ENCODE measurements at regions not wholly inside any gene's neighbourhood (a gene's known extent, or its start where the extent isn't known, plus 50 kb on each side); places are given as distances from the start of the nearest gene placed in this dataset.

DNA sequence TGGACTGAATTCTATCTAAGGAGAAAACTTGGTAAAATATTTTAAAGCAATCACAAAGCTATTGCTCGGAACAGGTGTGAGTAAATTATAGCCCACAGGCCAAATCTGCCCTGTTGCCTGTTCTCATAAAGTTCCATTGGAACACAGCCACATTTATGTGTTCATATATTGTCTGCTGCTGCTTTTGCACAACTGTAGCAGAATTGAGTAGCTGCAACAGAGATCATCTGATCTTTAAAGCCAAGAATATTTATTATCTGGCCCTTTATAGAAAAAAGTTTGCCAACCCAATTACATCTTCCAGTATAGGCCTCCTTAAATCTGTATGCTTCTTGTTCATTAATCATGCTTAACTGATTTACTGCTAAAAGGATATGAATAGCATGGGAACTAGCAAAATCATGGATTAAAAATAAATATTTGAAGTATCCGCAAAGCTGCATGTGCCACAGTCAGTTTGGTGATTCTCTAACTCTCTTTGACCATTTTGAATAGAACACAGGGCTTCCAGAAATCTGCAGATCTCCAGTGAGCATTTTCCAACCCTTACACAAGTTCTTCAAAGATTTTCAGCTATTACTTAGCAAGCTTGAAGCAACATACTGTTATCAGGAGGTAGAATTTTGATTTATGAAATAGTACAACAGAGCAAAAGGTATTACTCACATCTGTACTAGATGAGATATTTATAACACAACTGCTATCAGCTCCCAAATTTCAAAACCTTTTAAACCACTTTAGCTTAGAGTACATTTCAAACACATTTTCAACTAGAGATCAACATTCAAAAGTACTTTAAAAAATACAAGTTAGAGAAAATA, 312.6 kb upstream of the ID4 start:
- Mint-ChIP-seq H3K36me3 (ENCODE audit: low read depth) (no peaks in the 10 kb centered on the region), H3K27ac (no peak overlapping the region), H3K9me3 (peaks cover 8% of the 10 kb centered on the region), H3K4me3 (no peak overlapping the region), H3K27me3 (ENCODE audit: low read depth) (no peaks in the 10 kb centered on the region), H3K4me1 (ENCODE audit: low read depth) (no peaks in the 10 kb centered on the region)
- DNase-seq (ENCODE audit: low spot score), result no peak

DNA sequence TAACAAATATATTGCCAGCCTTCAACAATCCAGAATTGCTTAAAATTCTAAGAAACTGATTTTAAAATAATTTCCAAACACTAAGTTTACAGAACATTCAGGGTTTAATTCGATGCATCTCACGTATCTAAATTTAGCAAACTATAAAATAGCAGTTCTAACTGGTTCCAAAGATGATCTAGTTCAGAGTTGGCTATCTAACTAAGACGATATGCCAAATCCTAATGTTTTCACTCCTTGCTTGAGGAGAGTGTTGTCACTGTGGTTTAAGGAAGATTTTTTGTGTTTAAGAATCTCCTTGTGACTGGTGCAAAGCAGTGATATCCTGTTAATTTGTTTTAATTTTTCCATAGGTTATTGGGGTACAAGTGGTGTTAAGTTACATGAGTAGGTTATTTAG, 311.5 kb upstream of the ID4 start:
- Mint-ChIP-seq H3K4me3 (no peak overlapping the region), H3K36me3 (ENCODE audit: low read depth) (no peaks in the 10 kb centered on the region), H3K27me3 (ENCODE audit: low read depth) (no peaks in the 10 kb centered on the region), H3K4me1 (ENCODE audit: low read depth) (no peaks in the 10 kb centered on the region), H3K9me3 (peaks cover 8% of the 10 kb centered on the region), H3K27ac (no peak overlapping the region)
- DNase-seq (ENCODE audit: low spot score), result no peak

- H3K36me3 Mint-ChIP-seq (ENCODE audit: low read depth), result no peaks in the 10 kb centered on the region
- no peaks in the 10 kb centered on the region for H3K27me3 Mint-ChIP-seq (ENCODE audit: low read depth)
- DNase-seq (ENCODE audit: low spot score), result no peak
- peaks cover 11% of the 10 kb centered on the region for H3K9me3 Mint-ChIP-seq
- no peak overlapping the region for H3K27ac Mint-ChIP-seq
- H3K4me3 Mint-ChIP-seq, result no peak overlapping the region
- H3K4me1 Mint-ChIP-seq (ENCODE audit: low read depth), result no peaks in the 10 kb centered on the region
Measured at GRCh38 chr6:19530188-19530587, 307.0 kb upstream of the ID4 start.

DNA sequence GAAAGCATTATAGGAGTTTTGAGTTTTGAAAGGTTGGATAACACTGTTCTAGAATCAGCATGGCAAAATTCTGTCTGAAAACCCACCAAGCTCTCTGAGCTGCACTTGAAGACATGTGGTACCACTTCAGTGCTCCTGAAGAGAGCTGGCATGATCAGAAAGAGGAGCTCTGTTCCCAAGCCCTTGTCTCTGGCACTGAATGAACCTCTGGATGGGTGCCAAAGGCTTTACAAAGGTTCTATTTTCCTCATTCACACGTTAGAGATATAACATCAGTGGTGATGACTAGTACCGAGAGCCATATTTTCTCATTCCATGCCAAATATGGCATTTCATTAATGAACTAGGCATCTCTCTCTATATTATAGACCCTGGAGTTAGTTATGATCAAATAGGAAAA, 301.8 kb upstream of the ID4 start:
- Mint-ChIP-seq H3K27ac (no peak overlapping the region), H3K4me3 (no peak overlapping the region), H3K36me3 (ENCODE audit: low read depth) (no peaks in the 10 kb centered on the region), H3K27me3 (ENCODE audit: low read depth) (no peaks in the 10 kb centered on the region), H3K4me1 (ENCODE audit: low read depth) (no peaks in the 10 kb centered on the region), H3K9me3 (peaks cover 10% of the 10 kb centered on the region)
- DNase-seq (ENCODE audit: low spot score), result no peak

- Mint-ChIP-seq H3K9me3 (peaks cover 6% of the 10 kb centered on the region), H3K27me3 (ENCODE audit: low read depth) (no peaks in the 10 kb centered on the region), H3K36me3 (ENCODE audit: low read depth) (no peaks in the 10 kb centered on the region), H3K4me3 (no peak overlapping the region), H3K27ac (no peak overlapping the region), H3K4me1 (ENCODE audit: low read depth) (no peaks in the 10 kb centered on the region)
- DNase-seq (ENCODE audit: low spot score), result no peak
Measured at GRCh38 chr6:19536838-19537237, 300.3 kb upstream of the ID4 start.

- Mint-ChIP-seq H3K27me3 (ENCODE audit: low read depth) (no peaks in the 10 kb centered on the region), H3K4me1 (ENCODE audit: low read depth) (no peaks in the 10 kb centered on the region), H3K36me3 (ENCODE audit: low read depth) (no peaks in the 10 kb centered on the region), H3K27ac (no peak overlapping the region), H3K4me3 (no peak overlapping the region), H3K9me3 (peaks cover 6% of the 10 kb centered on the region)
- DNase-seq (ENCODE audit: low spot score), result no peak
Measured at GRCh38 chr6:19538096-19538495, 299.1 kb upstream of the ID4 start.

- peaks cover 8% of the 10 kb centered on the region for H3K9me3 Mint-ChIP-seq
- no peaks in the 10 kb centered on the region for H3K36me3 Mint-ChIP-seq (ENCODE audit: low read depth)
- H3K27ac Mint-ChIP-seq, result no peak overlapping the region
- DNase-seq (ENCODE audit: low spot score), result no peak
- H3K27me3 Mint-ChIP-seq (ENCODE audit: low read depth), result no peaks in the 10 kb centered on the region
- no peak overlapping the region for H3K4me3 Mint-ChIP-seq
- no peaks in the 10 kb centered on the region for H3K4me1 Mint-ChIP-seq (ENCODE audit: low read depth)
Measured at GRCh38 chr6:19547507-19547906, 289.7 kb upstream of the ID4 start.

DNA sequence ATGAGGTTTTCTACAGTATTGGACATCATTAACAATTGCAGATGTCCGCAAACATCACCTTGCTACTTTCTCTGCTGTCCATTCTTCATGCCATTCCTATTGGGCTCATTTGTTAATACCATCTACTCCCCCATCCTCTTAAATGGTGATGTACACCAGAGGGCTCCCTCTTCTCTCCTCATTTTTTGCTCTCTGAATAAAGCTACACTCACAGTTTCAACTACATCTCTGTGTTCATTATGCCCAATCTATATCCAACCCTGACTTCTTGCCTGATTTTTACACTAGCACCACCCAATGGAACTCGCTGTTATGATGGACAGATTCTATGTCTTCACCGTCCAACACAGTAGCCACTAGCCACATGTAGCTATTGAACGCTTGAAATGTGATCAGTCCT, 288.1 kb upstream of the ID4 start:
- no peaks in the 10 kb centered on the region for H3K4me1 Mint-ChIP-seq (ENCODE audit: low read depth)
- H3K27me3 Mint-ChIP-seq (ENCODE audit: low read depth), result no peaks in the 10 kb centered on the region
- no peak overlapping the region for H3K27ac Mint-ChIP-seq
- no peak for DNase-seq (ENCODE audit: low spot score)
- no peaks in the 10 kb centered on the region for H3K36me3 Mint-ChIP-seq (ENCODE audit: low read depth)
- no peak overlapping the region for H3K4me3 Mint-ChIP-seq
- peaks cover 15% of the 10 kb centered on the region for H3K9me3 Mint-ChIP-seq

DNA sequence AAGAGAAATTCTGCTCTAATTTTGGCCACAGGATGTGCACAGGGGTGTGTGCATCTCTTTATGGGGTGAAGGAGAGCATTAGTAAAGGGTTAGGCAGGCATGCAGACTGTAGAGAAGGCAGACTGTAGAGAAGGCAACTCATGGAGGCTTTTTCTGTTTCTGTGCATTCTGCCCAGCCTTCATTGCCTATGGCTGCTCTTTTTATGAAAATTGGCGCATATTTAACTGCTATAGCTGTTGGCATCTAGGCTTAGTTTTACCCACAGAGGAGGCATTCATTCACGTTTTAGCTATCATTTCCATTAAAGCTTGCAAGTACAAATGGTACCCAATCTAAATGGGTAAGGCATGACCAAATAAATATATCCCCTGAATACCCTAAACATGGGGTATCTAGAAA, 286.8 kb upstream of the ID4 start:
- H3K36me3 Mint-ChIP-seq (ENCODE audit: low read depth), result no peaks in the 10 kb centered on the region
- DNase-seq (ENCODE audit: low spot score), result no peak
- no peak overlapping the region for H3K27ac Mint-ChIP-seq
- peaks cover 19% of the 10 kb centered on the region for H3K9me3 Mint-ChIP-seq
- H3K27me3 Mint-ChIP-seq (ENCODE audit: low read depth), result no peaks in the 10 kb centered on the region
- no peak overlapping the region for H3K4me3 Mint-ChIP-seq
- H3K4me1 Mint-ChIP-seq (ENCODE audit: low read depth), result no peaks in the 10 kb centered on the region

GRCh38 chr6:19551611-19552010, 285.6 kb upstream of the ID4 start:
- H3K4me1 Mint-ChIP-seq (ENCODE audit: low read depth), result no peaks in the 10 kb centered on the region
- no peaks in the 10 kb centered on the region for H3K27me3 Mint-ChIP-seq (ENCODE audit: low read depth)
- H3K27ac Mint-ChIP-seq, result no peak overlapping the region
- H3K36me3 Mint-ChIP-seq (ENCODE audit: low read depth), result no peaks in the 10 kb centered on the region
- no peak for DNase-seq (ENCODE audit: low spot score)
- H3K4me3 Mint-ChIP-seq, result no peak overlapping the region
- peaks cover 23% of the 10 kb centered on the region for H3K9me3 Mint-ChIP-seq

DNA sequence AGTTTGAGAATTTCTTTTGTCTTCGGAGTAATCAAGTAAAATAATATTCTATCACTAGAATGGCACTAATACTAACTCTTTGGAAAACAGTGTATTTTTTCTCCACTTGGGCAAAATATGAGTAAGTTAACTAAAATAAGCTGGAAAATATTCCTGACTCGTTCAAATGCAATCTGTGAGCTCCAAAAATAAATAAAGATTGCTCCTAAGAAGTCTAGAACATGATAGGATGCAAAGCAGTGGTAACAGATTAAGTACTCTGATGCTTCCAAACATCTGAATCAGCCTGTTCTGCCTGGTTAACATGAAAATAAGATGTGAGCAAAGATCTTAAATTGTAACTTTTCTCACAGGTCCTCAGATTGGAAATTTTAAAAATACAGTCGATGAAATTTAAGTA, 285.1 kb upstream of the ID4 start:
- Mint-ChIP-seq H3K27ac (no peak overlapping the region), H3K36me3 (ENCODE audit: low read depth) (no peaks in the 10 kb centered on the region), H3K4me1 (ENCODE audit: low read depth) (no peaks in the 10 kb centered on the region), H3K9me3 (peaks cover 23% of the 10 kb centered on the region), H3K4me3 (no peak overlapping the region), H3K27me3 (ENCODE audit: low read depth) (no peaks in the 10 kb centered on the region)
- DNase-seq (ENCODE audit: low spot score), result no peak

DNA sequence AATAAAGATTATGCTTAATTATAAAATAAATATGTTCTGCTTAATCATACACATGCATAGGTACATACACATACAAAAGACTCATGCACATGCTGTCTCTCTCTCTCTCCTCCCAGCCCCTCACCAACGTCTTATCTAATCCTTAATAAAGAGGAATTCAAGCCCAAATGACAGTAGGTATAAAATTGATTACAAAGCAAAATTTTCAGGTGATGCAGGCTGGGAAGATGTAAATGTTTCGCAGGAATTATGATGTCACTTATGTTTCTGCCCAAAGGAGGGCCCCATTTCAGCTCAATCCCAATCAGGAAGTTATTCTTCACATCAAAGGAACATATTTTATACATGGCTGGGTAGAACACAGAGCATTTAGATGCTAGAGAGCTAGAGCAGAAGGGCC, 284.6 kb upstream of the ID4 start:
- Mint-ChIP-seq H3K27me3 (ENCODE audit: low read depth) (no peaks in the 10 kb centered on the region), H3K4me3 (no peak overlapping the region), H3K27ac (no peak overlapping the region), H3K4me1 (ENCODE audit: low read depth) (no peaks in the 10 kb centered on the region), H3K36me3 (ENCODE audit: low read depth) (no peaks in the 10 kb centered on the region), H3K9me3 (peaks cover 23% of the 10 kb centered on the region)
- no peak for DNase-seq (ENCODE audit: low spot score)

DNA sequence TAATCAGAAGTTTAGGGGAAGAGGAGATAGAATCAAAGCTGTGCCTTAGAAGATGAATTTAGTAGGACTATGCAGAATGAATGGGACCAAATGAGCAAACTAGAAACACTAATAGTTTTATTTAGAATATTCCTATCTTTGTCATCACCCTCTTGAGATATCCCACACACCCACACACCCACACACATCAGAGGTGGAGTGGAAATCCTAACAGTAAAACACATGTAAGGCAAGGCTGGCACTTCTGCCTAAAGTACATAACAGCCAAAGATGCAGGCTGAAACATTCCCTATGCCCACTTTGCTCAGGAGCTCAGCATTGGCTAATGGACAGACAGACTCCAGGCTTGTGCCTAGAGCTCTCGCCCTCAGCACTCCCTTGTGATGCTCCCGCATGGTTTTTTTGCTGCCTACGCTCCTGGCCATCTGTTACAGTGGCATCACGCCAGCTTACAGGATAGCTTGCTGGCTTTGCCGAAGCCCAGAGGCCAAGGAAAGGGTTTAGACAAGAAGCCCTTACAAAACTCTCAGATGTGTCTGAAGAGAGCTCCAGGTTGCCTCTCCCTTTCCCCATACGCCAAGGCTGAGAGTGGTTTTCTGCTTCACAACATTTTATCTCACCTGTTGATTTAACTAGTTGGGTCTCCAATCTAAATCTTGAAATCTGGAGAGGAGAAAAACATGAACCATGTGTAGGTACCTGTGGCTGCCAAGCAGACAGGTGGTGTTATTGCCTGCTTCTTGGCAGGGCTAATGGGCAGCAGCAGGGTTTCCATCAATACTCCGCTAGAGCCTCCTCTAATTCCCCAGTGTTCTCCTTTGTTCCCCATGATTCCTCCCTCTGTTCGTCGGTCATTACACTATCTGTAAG, 282.6 kb upstream of the ID4 start:
- Mint-ChIP-seq H3K27ac (no peak overlapping the region), H3K27me3 (ENCODE audit: low read depth) (no peaks in the 10 kb centered on the region), H3K4me1 (ENCODE audit: low read depth) (no peaks in the 10 kb centered on the region), H3K36me3 (ENCODE audit: low read depth) (no peaks in the 10 kb centered on the region), H3K4me3 (no peak overlapping the region), H3K9me3 (peaks cover 28% of the 10 kb centered on the region)
- DNase-seq (ENCODE audit: low spot score), result no peak

- no peak overlapping the region for H3K27ac Mint-ChIP-seq
- H3K27me3 Mint-ChIP-seq (ENCODE audit: low read depth), result no peaks in the 10 kb centered on the region
- no peaks in the 10 kb centered on the region for H3K36me3 Mint-ChIP-seq (ENCODE audit: low read depth)
- H3K9me3 Mint-ChIP-seq, result peaks cover 20% of the 10 kb centered on the region
- no peak for DNase-seq (ENCODE audit: low spot score)
- H3K4me1 Mint-ChIP-seq (ENCODE audit: low read depth), result no peaks in the 10 kb centered on the region
- H3K4me3 Mint-ChIP-seq, result no peak overlapping the region
Measured at GRCh38 chr6:19557191-19557590, 280.0 kb upstream of the ID4 start.

All from T-helper 2 cell treated with Interferon-gamma antibody and Interleukin-4, amounts not matched to agents 5 μg/mL and 100 μg/mL, for 36 hours (primary cell).